Small intestine (tissue), 7 donors: ENCODE measurements at regions not wholly inside any gene's neighbourhood (a gene's known extent, or its start where the extent isn't known, plus 50 kb on each side); places are given as distances from the start of the nearest gene placed in this dataset.

Source experiments
- DNase-seq, 2 donors: peaks; one replicate each; pipeline versions ENCODE4 v3.0.0 to v3.0.0-alpha.2; 2013
- FAIRE-seq: peaks from 2 replicates; lab custom pipeline; 2012; peaks lifted over from hg19 to GRCh38; lab: Jason Lieb, UNC
- H3K27ac ChIP-seq, 3 donors: one replicate each; pipeline ENCODE4 v1.5.1; 2013; ENCODE audit warnings: low read length in 2 of 3, mild to moderate bottlenecking in 2 of 3, control low read depth in 1 of 3, inconsistent platforms in 1 of 3, low read depth in 1 of 3, moderate library complexity in 1 of 3
- H3K27me3 ChIP-seq, 3 donors: one replicate each; pipeline ENCODE4 v1.6.1; 2013; ENCODE audit warnings: low read length in 3 of 3, inconsistent platforms in 1 of 3; ENCODE audit not compliant: control insufficient read depth in 3 of 3, insufficient read depth in 3 of 3
- H3K36me3 ChIP-seq, 3 donors: one replicate each; pipeline ENCODE4 v1.6.1; 2013; ENCODE audit warnings: low read length in 3 of 3, inconsistent platforms in 1 of 3, low read depth in 1 of 3, mild to moderate bottlenecking in 1 of 3, moderate library complexity in 1 of 3; ENCODE audit not compliant: control insufficient read depth in 3 of 3, insufficient read depth in 2 of 3
- H3K4me1 ChIP-seq, 3 donors: one replicate each; pipeline ENCODE4 v1.6.1; 2013; ENCODE audit warnings: low read length in 2 of 3, inconsistent platforms in 1 of 3, low read depth in 1 of 3, mild to moderate bottlenecking in 1 of 3, moderate library complexity in 1 of 3; ENCODE audit not compliant: control insufficient read depth in 3 of 3, insufficient read depth in 2 of 3
- H3K4me3 ChIP-seq, 3 donors: one replicate each; pipeline ENCODE4 v1.5.1; 2013; ENCODE audit warnings: low read length in 3 of 3, control low read depth in 1 of 3, inconsistent platforms in 1 of 3, low read depth in 1 of 3, mild to moderate bottlenecking in 1 of 3, moderate library complexity in 1 of 3
- H3K9me3 ChIP-seq, 2 donors: one replicate each; pipeline ENCODE4 v1.6.1; 2013; ENCODE audit warnings: low read depth in 1 of 2, low read length in 1 of 2; ENCODE audit not compliant: control insufficient read depth in 2 of 2, insufficient read depth in 1 of 2
- WGBS, 3 donors: extraction: QIAGEN DNeasy Blood & Tissue Kit; methylation state at CpG; one replicate each; pipeline ENCODE4 v1.1.7; 2013; 5-methylcytosine and 5-hydroxymethylcytosine counted together
- donor health status: healthy with polysubstance abuse.
- donor health status: control.
- donor health status: control.
- donor health status: Bipolar disorder and iron deficiency.
- donor health status: healthy.

DNA sequence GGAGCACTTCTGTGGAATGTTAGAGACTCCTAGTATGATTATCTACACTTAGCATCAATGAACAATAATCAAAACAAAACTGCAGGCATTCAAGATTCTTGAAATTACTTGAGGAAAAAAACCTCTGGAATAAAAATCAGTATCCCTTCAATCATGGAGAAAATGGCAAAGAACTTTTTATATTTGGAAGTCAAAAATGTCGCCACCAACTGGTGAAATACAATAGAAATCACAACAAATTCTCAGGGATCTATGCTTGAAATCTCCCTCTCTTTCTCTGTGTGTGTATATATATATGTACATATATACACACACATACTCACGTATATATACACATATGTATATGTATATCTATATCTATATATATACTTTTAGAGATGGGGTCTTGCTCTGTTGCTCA is 378.9 kb upstream of the ALCAM start:
- Histone ChIP-seq H3K4me1 (no peaks in the 10 kb centered on the region), H3K27ac (no peak overlapping the region), H3K9me3 (no peaks in the 10 kb centered on the region), H3K27me3 (no peaks in the 10 kb centered on the region), H3K36me3 (no peaks in the 10 kb centered on the region), H3K4me3 (no peak overlapping the region)
- no peak for FAIRE-seq
- 67 to 85% (median 77%) methylated on average over 2 of the region's 2 CpGs for WGBS, 3 donors
- DNase-seq = no peak

DNA sequence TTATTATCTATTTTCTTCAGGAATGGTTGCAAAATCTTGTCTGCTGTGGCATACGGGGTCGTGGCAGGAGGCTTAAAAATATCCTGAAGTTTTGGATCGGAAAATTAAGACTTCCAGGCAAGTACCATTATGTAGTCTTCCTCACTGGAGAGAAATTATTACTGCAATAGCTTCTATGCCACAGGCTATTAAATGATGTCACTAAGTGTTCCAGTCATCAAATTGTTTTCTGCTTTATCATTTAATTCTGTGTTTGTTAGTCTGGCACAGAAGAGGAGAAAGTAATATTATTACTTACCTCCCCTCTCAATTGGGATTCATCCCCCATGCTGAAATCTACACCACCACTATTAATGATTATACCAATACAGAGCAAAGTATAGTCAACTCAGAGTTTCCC is 378.2 kb upstream of the ALCAM start:
- 81 to 89% (median 82%) methylated on average over 3 of the region's 3 CpGs for WGBS, 3 donors
- FAIRE-seq = no peak
- H3K27ac ChIP-seq = no peak overlapping the region

DNA sequence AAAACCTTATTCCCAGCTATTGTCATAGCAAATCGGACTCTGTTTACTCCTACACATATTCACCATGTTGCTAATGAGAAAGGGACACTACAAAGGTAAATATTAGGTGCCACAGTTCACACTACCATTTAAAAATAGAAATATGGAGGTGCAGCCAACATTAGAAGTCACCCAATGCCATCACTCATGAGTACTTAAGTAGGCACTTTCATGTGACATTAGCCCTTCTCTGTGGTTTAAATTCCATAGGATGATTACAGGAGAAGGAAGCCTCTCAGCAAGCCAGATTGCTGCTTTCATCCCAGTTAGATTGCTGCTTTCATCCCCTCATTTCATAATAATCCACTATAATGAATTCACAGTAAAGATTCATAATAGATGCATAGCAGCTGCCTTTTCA is 376.8 kb upstream of the ALCAM start:
- no peak for FAIRE-seq
- DNase-seq = no peak
- Histone ChIP-seq H3K36me3 (no peaks in the 10 kb centered on the region), H3K4me1 (no peaks in the 10 kb centered on the region), H3K4me3 (no peak overlapping the region), H3K27me3 (no peaks in the 10 kb centered on the region), H3K9me3 (no peaks in the 10 kb centered on the region), H3K27ac (no peak overlapping the region)
- WGBS, 3 donors = 64 to 74% (median 65%) methylated on average over 1 of the region's 1 CpG

More for the DNA sequence above, 378.2 kb upstream of the ALCAM start:
- H3K9me3 ChIP-seq = no peaks in the 10 kb centered on the region
- no peaks in the 10 kb centered on the region for H3K27me3 ChIP-seq
- no peaks in the 10 kb centered on the region for H3K36me3 ChIP-seq
- no peaks in the 10 kb centered on the region for H3K4me1 ChIP-seq
- no peak overlapping the region for H3K4me3 ChIP-seq
- DNase-seq = no peak

DNA sequence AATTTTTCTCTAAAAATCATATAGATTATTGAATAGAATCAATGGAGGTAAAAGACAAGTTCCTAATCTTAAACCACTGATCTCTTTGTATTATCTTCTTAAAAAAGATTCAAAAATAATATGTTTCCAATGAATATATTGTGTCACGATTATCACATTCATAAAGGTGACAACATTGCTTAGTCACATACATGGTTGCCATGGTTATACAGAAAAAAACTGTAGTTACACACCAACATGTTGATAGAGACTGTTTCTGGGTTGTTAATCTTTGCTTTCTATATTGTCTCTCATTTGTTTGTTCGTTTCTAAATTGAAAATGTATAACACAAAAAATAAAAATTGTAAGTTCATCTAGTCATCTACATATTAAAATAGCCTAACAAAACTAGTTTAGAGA is 376.0 kb upstream of the ALCAM start:
- H3K27me3 ChIP-seq = no peaks in the 10 kb centered on the region
- WGBS, 3 donors = 38 to 63% (median 47%) methylated on average over 2 of the region's 2 CpGs
- H3K36me3 ChIP-seq = no peaks in the 10 kb centered on the region
- FAIRE-seq = no peak
- H3K4me3 ChIP-seq = no peak overlapping the region
- no peaks in the 10 kb centered on the region for H3K9me3 ChIP-seq
- DNase-seq = no peak
- H3K4me1 ChIP-seq = no peaks in the 10 kb centered on the region
- H3K27ac ChIP-seq = no peak overlapping the region

DNA sequence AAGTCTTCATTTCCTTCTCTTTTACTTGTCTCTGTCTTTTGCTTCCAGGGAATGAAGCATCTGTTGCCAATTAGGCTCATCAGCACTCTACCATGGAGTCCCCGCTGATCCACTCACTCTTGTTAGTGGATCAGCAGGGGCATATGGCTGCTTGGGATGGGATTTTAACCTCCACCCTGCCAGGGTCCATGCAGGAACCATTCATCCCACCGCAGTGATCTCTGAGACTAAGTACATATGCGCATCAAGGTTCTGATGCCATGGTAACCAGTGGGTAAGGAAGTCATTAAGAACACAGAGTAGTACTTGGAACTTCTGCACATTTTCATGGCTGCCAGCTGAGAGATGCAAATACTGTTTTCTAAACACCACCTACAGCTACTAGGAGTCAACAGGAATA is 374.0 kb upstream of the ALCAM start:
- no peak for DNase-seq
- Histone ChIP-seq H3K27ac (no peak overlapping the region), H3K27me3 (no peaks in the 10 kb centered on the region), H3K4me1 (no peaks in the 10 kb centered on the region), H3K36me3 (no peaks in the 10 kb centered on the region), H3K9me3 (peaks cover 0 to 12% of the 10 kb centered on the region in 2 donors), H3K4me3 (no peak overlapping the region)
- 82 to 93% (median 87%) methylated on average over 3 of the region's 3 CpGs for whole genome bisulfite sequencing, 3 donors
- FAIRE-seq = no peak

DNA sequence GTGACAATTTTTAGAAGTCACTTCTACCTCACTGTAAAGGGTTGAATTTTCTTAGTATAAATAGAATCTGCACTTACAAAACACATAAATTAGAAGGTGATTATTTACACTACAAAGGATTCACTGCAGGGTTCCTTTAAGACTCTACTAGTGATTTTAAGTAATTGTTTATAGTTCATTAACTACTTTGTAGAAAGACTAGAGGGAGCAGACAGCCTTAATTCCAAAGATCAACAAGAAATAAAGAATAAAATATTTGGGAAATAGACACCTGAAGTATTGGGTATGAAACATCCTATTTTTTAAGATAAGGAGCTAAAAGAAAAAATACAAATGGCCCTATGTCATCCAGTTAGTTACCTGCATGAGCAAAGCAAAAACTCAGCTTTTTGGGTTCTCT is 360.5 kb upstream of the ALCAM start:
- FAIRE-seq = no peak

GRCh38 chr3:105013657-105014056 is 353.1 kb upstream of the ALCAM start:
- WGBS, 3 donors = 53 to 62% (median 57%) methylated on average over 2 of the region's 2 CpGs
- Histone ChIP-seq H3K27ac (no peak overlapping the region), H3K4me3 (no peak overlapping the region), H3K4me1 (no peaks in the 10 kb centered on the region), H3K27me3 (no peaks in the 10 kb centered on the region), H3K36me3 (no peaks in the 10 kb centered on the region), H3K9me3 (no peaks in the 10 kb centered on the region)
- no peak for DNase-seq
- FAIRE-seq = no peak

More for the DNA sequence above, 360.5 kb upstream of the ALCAM start:
- no peaks in the 10 kb centered on the region for H3K4me1 ChIP-seq
- H3K4me3 ChIP-seq = no peak overlapping the region
- DNase-seq = no peak
- H3K27me3 ChIP-seq = no peaks in the 10 kb centered on the region
- no peaks in the 10 kb centered on the region for H3K9me3 ChIP-seq
- H3K27ac ChIP-seq = no peak overlapping the region
- H3K36me3 ChIP-seq = no peaks in the 10 kb centered on the region

DNA sequence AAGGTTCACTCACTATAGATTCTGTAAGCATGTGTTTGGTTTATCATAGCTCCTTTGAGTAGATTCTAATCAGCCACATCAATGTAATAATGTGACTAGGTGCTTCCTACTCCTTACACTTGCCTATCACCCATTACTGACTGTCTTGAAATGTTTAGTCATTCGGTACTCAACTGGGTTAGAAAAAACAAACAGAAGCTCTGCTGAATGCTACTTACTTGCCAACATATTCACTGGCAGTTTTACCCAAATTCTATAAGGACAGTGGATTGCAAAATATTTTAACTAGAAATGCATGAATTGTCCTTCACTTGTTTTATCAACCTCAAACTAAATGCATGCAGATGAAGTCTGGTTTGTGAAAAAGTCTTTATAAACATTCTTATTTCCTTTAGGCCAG is 352.1 kb upstream of the ALCAM start:
- H3K4me3 ChIP-seq = no peak overlapping the region
- H3K4me1 ChIP-seq = no peaks in the 10 kb centered on the region
- WGBS, 3 donors = 77 to 86% (median 81%) methylated on average over 1 of the region's 1 CpG
- DNase-seq = no peak
- H3K27ac ChIP-seq = no peak overlapping the region
- FAIRE-seq = no peak
- H3K9me3 ChIP-seq = no peaks in the 10 kb centered on the region
- no peaks in the 10 kb centered on the region for H3K27me3 ChIP-seq
- no peaks in the 10 kb centered on the region for H3K36me3 ChIP-seq

DNA sequence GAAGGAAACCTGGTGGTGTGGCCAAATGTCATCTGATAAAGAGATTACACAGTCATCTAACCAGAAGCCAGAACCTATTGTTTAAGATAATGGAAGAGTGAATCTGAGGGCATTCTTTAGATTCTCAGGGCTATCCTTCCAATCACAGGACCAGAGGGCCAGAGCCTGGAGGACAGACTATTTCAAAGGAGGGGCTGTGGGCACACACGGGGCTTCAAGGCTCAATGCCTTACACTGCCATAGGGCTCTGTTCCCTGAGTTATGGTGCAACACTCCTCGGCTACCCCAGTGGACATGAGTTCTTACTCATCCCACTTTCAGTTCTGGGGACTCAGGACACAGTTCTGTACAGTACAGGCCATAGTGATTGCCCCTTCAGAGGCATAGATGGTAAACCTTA is 343.9 kb upstream of the ALCAM start:
- no peaks in the 10 kb centered on the region for H3K9me3 ChIP-seq
- 66 to 77% (median 68%) methylated on average over 2 of the region's 2 CpGs for WGBS, 3 donors
- FAIRE-seq = no peak
- no peaks in the 10 kb centered on the region for H3K27me3 ChIP-seq
- no peaks in the 10 kb centered on the region for H3K36me3 ChIP-seq
- no peak overlapping the region for H3K4me3 ChIP-seq
- H3K27ac ChIP-seq = no peak overlapping the region
- H3K4me1 ChIP-seq = no peaks in the 10 kb centered on the region
- no peak for DNase-seq
